Aorta (tissue), 5 donors: ENCODE measurements at regions not wholly inside any gene's neighbourhood (a gene's known extent, or its start where the extent isn't known, plus 50 kb on each side); places are given as distances from the start of the nearest gene placed in this dataset.
"Not testable (repeated sequence)": the region's sequence is repeated elsewhere in the genome, so short reads cannot be mapped to it uniquely, and the experiment has no call there.

ENCODE experiments used
- ATAC-seq: fragments of 200-7000 bp; cut with Tn5 transposase; one replicate; pipeline ENCODE4 v1.9.1; 2022; ENCODE audit warnings: moderate library complexity; ENCODE audit not compliant: low FRiP score
- DNase-seq, 2 donors: peaks; one replicate each; pipeline ENCODE4 v3.0.0-alpha.2; 2020
- H3K27ac ChIP-seq, 2 donors: one replicate each; pipeline ENCODE4 v1.5.1; 2013; ENCODE audit warnings: low read length in 2 of 2, mild to moderate bottlenecking in 2 of 2, moderate library complexity in 2 of 2, control low read depth in 1 of 2, inconsistent platforms in 1 of 2, low read depth in 1 of 2
- H3K27me3 ChIP-seq, 2 donors: one replicate each; pipeline ENCODE4 v1.6.1; 2013; ENCODE audit warnings: control low read depth in 1 of 2, low read length in 1 of 2, mild to moderate bottlenecking in 1 of 2, moderate library complexity in 1 of 2; ENCODE audit not compliant: insufficient read depth in 2 of 2, control insufficient read depth in 1 of 2
- H3K36me3 ChIP-seq, 2 donors: one replicate each; pipeline ENCODE4 v1.6.1; 2013; ENCODE audit warnings: control low read depth in 1 of 2, low read length in 1 of 2, mild to moderate bottlenecking in 1 of 2; ENCODE audit not compliant: insufficient read depth in 2 of 2, control insufficient read depth in 1 of 2
- H3K4me1 ChIP-seq, 2 donors: one replicate each; pipeline ENCODE4 v1.6.1; 2013; ENCODE audit warnings: low read length in 2 of 2, control low read depth in 1 of 2, mild to moderate bottlenecking in 1 of 2, moderate library complexity in 1 of 2; ENCODE audit not compliant: insufficient read depth in 2 of 2, control insufficient read depth in 1 of 2
- H3K4me3 ChIP-seq, 2 donors: one replicate each; pipeline ENCODE4 v1.5.1; 2013; ENCODE audit warnings: low read length in 2 of 2, control low read depth in 1 of 2, mild to moderate bottlenecking in 1 of 2
- H3K9me3 ChIP-seq: one replicate; pipeline ENCODE4 v1.6.1; 2013; ENCODE audit warnings: mild to moderate bottlenecking, low read length; ENCODE audit not compliant: control insufficient read depth
- WGBS, 2 donors: extraction: QIAGEN DNeasy Blood & Tissue Kit; methylation state at CpG; one replicate each; pipeline ENCODE4 v1.1.7; 2013; 5-methylcytosine and 5-hydroxymethylcytosine counted together
- intact Hi-C, 2 donors: fragments of 100-400 bp; cut with DNase I; formaldehyde crosslinking; loops; one replicate each; pipeline versions ENCODE4 v1.14.2 to v1.15.0; 2022
- donor health status: healthy with polysubstance abuse.
- donor health status: Bipolar disorder and iron deficiency.
- donor health status: DM: no; HTN: no; CAD: no.
- donor health status: DM: no; HTN: no; CAD: no.
- donor health status: DM: yes; HTN: yes; CAD: no.

GRCh38 chr22:27597703-27598444, 203.7 kb downstream of the MN1 start:
- 83 to 88% methylated on average over 1 of the region's 1 CpG for WGBS, 2 donors
- intact Hi-C loops: no loop called here
- no peak overlapping the region for H3K4me3 ChIP-seq
- H3K27ac ChIP-seq: no peak overlapping the region
- no peak for DNase-seq
- H3K9me3 ChIP-seq: no peaks in the 10 kb centered on the region
- H3K4me1 ChIP-seq: no peaks in the 10 kb centered on the region
- ATAC-seq: no peak
- H3K36me3 ChIP-seq: no peaks in the 10 kb centered on the region
- no peaks in the 10 kb centered on the region for H3K27me3 ChIP-seq

- Histone ChIP-seq H3K4me1 (no peaks in the 10 kb centered on the region), H3K36me3 (no peaks in the 10 kb centered on the region), H3K9me3 (no peaks in the 10 kb centered on the region), H3K27me3 (no peaks in the 10 kb centered on the region), H3K27ac (no peak overlapping the region), H3K4me3 (no peak overlapping the region)
- intact Hi-C loops: no loop called here
- WGBS, 2 donors: 77 to 88% methylated on average over 1 of the region's 1 CpG
- no peak for ATAC-seq
- DNase-seq: no peak
Measured at GRCh38 chr22:27598792-27599191, 202.8 kb downstream of the MN1 start.

GRCh38 chr22:27601195-27601594, 200.4 kb downstream of the MN1 start:
- ATAC-seq: no peak
- no peaks in the 10 kb centered on the region for H3K36me3 ChIP-seq
- 20 to 21% methylated on average over 9 of the region's 9 CpGs for WGBS, 2 donors
- no peak overlapping the region for H3K27ac ChIP-seq
- no peaks in the 10 kb centered on the region for H3K27me3 ChIP-seq
- intact Hi-C loops: loop anchor here in 1 of 2 donors (5.0 to 10.0 kb wide), 3 partner anchors 86 to 201 kb away; partner anchors contain the start of gene MN1
- H3K4me1 ChIP-seq: no peaks in the 10 kb centered on the region
- no peak overlapping the region for H3K4me3 ChIP-seq
- H3K9me3 ChIP-seq: no peaks in the 10 kb centered on the region
- DNase-seq: no peak

GRCh38 chr22:27602390-27602789, 199.2 kb downstream of the MN1 start:
- H3K27ac ChIP-seq: no peak overlapping the region
- H3K36me3 ChIP-seq: no peaks in the 10 kb centered on the region
- intact Hi-C loops: loop anchor here in 1 of 2 donors (5.0 to 10.0 kb wide), 3 partner anchors 88 to 200 kb away; partner anchors contain the start of gene MN1
- no peaks in the 10 kb centered on the region for H3K27me3 ChIP-seq
- WGBS, 2 donors: 68 to 77% methylated on average over 6 of the region's 6 CpGs
- H3K4me3 ChIP-seq: no peak overlapping the region
- no peaks in the 10 kb centered on the region for H3K9me3 ChIP-seq
- ATAC-seq (no peak), DNase-seq (no peak)
- no peaks in the 10 kb centered on the region for H3K4me1 ChIP-seq

- Histone ChIP-seq H3K4me1 (no peaks in the 10 kb centered on the region), H3K9me3 (no peaks in the 10 kb centered on the region), H3K27me3 (no peaks in the 10 kb centered on the region), H3K4me3 (no peak overlapping the region), H3K27ac (peak overlapping the region in 1 of 2 donors; percentile 3), H3K36me3 (no peaks in the 10 kb centered on the region)
- ATAC-seq (no peak), DNase-seq (no peak)
- WGBS, 2 donors: 23 to 27% methylated on average over 11 of the region's 11 CpGs
- intact Hi-C loops: loop anchor here in 1 of 2 donors (5.0 to 10.0 kb wide), 3 partner anchors 88 to 199 kb away; partner anchors contain the start of gene MN1
Measured at GRCh38 chr22:27603111-27603799, 198.3 kb downstream of the MN1 start.

- H3K4me3 ChIP-seq: no peak overlapping the region
- WGBS, 2 donors: 6% methylated on average over 9 of the region's 9 CpGs
- DNase-seq (peak; percentile 91 to 92), ATAC-seq (no peak)
- H3K27ac ChIP-seq: peak overlapping the region in 1 of 2 donors; percentile 3
- H3K9me3 ChIP-seq: no peaks in the 10 kb centered on the region
- H3K4me1 ChIP-seq: no peaks in the 10 kb centered on the region
- intact Hi-C loops: loop anchor here in 1 of 2 donors (5.0 to 10.0 kb wide), 3 partner anchors 89 to 199 kb away; partner anchors contain the start of gene MN1
- no peaks in the 10 kb centered on the region for H3K36me3 ChIP-seq
- H3K27me3 ChIP-seq: no peaks in the 10 kb centered on the region
Measured at GRCh38 chr22:27603800-27604144, 197.8 kb downstream of the MN1 start.

GRCh38 chr22:27605390-27605789, 196.2 kb downstream of the MN1 start:
- no peaks in the 10 kb centered on the region for H3K4me1 ChIP-seq
- DNase-seq (no peak), ATAC-seq (no peak)
- H3K27ac ChIP-seq: no peak overlapping the region
- H3K4me3 ChIP-seq: no peak overlapping the region
- no peaks in the 10 kb centered on the region for H3K27me3 ChIP-seq
- WGBS, 2 donors: 94 to 96% methylated on average over 4 of the region's 4 CpGs
- H3K9me3 ChIP-seq: no peaks in the 10 kb centered on the region
- no peaks in the 10 kb centered on the region for H3K36me3 ChIP-seq
- intact Hi-C loops: loop anchor here in 1 of 2 donors (10.0 kb wide), 2 partner anchors 91 to 201 kb away; no protein-coding TSS in a partner anchor

- H3K4me1 ChIP-seq, H3K9me3 ChIP-seq, DNase-seq, H3K27me3 ChIP-seq, H3K36me3 ChIP-seq, H3K27ac ChIP-seq, ATAC-seq, H3K4me3 ChIP-seq: not testable (repeated sequence)
- intact Hi-C loops: loop anchor here in 1 of 2 donors (10.0 kb wide), 2 partner anchors 93 to 203 kb away; no protein-coding TSS in a partner anchor
- 91 to 92% methylated on average over 7 of the region's 7 CpGs for WGBS, 2 donors
Measured at GRCh38 chr22:27607750-27608149, 193.8 kb downstream of the MN1 start.
